ENCODE measurements at regions not wholly inside any gene's neighbourhood (a gene's known extent, or its start where the extent isn't known, plus 50 kb on each side); places are given as distances from the start of the nearest gene placed in this dataset.

GRCh38 chr2:120490091-120490798 lies 144.3 kb downstream of the INHBB start:
- TF ChIP-seq CTCF (IDR thresholded peaks at IDR 0.05; ENCODE audit: low read depth, low read length, poor library complexity, severe bottlenecking) (no peak), EZH2phosphoT487 (IDR thresholded peaks at IDR 0.05; ENCODE audit: borderline replicate concordance, low read length) (no peak)
